ENCODE measurements at regions not wholly inside any gene's neighbourhood (a gene's known extent, or its start where the extent isn't known, plus 50 kb on each side); places are given as distances from the start of the nearest gene placed in this dataset.
"Not testable (repeated sequence)": the region's sequence is repeated elsewhere in the genome, so short reads cannot be mapped to it uniquely, and the experiment has no call there.

DNA sequence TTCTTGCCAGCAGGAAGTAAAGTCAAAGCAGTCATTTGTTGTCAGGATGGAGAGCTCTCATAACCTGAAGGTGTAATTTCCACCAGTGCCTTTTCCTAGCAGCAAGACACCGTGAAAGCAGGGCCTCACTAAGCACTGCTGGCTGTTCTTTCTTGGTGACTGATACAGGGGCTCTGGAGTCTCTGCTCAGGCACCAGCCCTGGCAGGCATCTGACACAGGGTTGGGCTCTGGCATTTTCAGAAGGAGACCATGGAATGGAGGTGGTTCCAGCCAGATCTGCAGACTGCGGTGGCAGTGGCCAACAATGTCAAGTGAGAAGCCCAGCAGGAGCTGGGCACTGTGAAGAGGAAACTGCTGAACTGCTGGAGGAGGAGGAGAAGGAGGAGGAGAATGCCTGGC, 72.2 kb downstream of the CDRT15L2 start:
- TF ChIP-seq TAF1 (IDR thresholded peaks at IDR 0.05; ENCODE audit: borderline replicate concordance, low read depth, low read length); POLR2A (IDR thresholded peaks at IDR 0.05; ENCODE audit: low read depth, low read length): not testable (repeated sequence)
